ENCODE measurements at regions not wholly inside any gene's neighbourhood (a gene's known extent, or its start where the extent isn't known, plus 50 kb on each side); places are given as distances from the start of the nearest gene placed in this dataset.

GRCh38 chr16:85541619-85541979 is 71.5 kb upstream of the GSE1 start:
- DNase-seq (ENCODE audit: low spot score), result no peak

GRCh38 chr16:85541980-85542900 is 70.9 kb upstream of the GSE1 start:
- no peak for DNase-seq (ENCODE audit: low spot score)

DNA sequence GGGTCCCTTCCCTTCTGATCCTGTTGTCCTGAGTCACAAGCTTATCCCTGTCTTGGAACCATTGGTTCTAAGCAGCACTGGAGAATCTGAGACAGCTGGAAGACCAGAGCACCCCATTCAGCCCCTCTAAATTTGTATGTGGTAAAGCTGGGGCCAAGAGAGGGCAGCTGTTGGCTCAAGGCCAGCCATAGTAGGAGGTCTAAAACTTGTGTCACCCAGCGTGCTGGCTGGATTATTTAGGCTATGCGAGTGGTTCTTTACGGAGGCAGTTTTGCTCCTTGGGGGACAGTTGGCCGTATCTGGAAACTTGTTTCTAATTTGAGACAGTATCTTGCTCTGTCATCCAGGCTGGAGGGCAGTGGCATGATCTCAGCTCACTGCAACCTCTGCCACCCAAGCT is 69.6 kb upstream of the GSE1 start:
- no peak for DNase-seq (ENCODE audit: low spot score)

GRCh38 chr16:85544016-85544415 is 69.1 kb upstream of the GSE1 start:
- no peak for DNase-seq (ENCODE audit: low spot score)

DNA sequence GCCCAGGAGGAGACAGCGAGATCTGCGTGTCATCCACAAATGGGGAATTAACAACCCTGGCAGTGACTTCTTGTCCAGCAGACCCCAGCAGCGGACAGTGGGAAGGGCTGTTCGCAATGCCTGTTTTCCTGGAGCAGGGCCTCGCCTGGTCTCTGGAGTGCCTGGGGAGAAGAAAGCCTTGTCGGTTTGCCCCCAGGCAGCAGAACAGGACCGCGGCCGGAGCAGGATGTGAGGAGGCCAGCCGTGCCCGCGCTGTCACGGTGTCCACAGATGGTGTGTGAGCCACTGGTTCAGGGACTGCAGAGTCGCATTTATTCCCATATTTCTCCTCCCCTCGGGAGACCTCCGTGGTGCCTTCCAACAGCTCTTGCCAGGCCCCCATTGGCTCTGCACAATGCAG is 68.5 kb upstream of the GSE1 start:
- no peak for DNase-seq (ENCODE audit: low spot score)

DNA sequence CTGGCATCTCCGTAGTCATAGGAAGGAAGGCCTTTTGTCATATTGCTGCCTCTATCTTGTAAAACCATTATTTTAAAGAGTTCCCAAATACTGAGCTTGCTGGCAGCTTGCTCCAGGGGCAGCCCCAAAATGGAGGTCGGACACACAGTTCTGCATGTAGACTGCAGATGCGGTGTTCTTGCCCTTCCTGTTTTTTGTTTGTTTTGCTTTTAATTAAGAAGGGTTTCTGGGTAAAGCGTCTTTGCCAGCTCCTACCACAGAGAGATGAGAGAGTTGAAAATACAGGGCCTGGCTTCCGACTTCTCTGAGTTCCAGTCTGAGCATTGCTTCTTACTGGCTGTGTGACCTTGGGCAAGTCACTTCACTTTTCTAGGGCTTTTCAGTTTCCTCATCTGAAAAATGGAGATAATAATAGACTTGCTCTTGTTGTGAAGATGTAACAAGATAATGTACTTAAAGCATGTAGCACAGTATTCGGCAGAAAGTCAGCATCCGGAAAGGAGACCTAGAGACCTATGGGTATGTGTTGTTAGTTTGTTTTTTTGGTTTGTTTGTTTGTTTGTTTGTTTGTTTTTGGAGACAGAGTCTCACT is 67.8 kb upstream of the GSE1 start:
- no peak for DNase-seq (ENCODE audit: low spot score)

DNA sequence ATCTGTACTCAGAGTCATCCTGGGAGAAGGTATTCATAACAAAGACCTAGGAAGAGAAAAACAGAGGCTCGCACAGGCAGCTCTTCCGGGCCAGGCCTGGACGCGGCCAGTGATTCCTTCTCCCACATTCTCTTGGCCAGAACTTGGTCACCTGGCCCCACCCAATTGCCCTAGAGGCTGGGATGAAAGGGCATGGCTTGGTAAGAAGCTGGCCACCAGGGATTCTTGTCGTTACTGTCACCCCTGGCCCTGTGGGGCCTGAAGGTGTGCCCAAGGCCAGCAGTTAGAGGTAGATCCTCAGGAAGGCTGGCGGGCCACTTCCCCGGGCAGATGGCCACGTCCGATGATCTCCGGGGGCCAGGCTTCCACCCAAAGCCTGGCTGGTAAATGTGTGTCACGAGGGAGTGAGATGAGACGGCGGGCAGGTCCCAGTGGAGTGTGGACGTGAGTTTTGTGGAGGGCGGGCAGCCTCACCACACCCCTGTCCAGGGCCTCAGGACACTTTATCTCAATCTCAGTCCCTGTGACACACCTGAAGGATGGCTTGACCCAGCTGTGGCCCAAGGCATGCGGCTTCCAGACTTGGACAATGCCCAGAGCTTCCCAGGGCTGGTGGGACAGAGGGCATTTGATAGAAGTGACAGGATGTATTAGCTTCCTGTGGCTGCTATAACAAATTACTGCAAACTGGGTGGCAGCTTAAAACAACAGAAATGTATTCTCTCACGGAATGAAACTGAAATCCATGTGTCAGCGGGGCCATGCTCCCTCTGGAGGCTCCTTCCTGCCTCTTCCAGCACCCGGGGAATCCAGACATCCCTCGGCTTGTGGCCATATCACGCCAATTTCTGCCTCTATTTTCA is 66.3 kb upstream of the GSE1 start:
- DNase-seq (ENCODE audit: low spot score), result no peak

DNA sequence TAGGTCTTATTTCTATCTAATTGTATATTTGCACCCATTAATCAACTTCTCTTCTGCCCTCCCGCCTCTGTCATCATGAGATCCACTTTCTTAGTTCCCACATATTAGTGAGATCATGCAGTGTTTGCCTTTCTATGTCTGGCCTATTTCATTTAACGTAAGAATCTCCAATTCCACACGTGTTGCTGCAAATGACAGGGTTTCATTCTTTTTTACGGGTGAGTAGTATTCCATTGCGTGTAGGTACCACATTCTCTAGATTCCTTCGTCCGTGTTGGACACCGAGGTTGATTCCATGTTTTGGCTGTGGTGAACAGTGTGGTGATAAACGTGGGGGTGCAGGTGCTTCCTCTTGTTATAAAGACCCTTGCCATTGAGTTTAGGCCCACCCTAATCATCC is 64.7 kb upstream of the GSE1 start:
- no peak for DNase-seq (ENCODE audit: low spot score)

DNA sequence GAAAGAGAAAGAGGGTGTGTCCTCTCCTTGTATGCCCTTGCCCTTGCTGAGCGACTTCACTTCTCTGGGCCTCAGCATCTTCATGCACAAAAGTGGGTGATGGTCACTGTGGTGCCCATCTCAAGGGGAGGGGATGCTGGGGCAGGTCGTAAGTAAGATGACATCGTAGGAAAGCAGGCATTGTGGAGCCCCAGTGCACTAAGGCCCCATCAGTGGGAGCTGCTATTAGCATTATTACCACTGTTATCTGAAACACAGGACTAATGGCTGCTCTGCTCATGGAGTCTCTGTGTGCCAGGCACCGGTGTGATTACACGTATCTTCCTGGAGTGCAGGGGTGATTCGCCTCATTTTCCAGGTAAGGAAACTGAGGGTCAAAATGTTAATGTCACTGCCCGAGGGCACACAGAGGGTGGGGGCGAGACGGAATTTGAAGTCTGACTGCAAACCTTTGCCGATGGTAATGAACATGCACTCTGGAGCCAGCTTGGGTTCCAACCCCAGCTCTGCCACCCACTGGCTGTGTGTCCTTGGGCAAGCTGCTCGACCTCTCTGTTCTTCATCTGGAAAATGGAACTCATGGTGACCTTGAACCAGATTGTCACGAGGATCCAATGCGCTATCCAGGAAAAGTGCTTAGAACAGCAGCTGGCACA is 63.2 kb upstream of the GSE1 start:
- no peak for DNase-seq (ENCODE audit: low spot score)

DNA sequence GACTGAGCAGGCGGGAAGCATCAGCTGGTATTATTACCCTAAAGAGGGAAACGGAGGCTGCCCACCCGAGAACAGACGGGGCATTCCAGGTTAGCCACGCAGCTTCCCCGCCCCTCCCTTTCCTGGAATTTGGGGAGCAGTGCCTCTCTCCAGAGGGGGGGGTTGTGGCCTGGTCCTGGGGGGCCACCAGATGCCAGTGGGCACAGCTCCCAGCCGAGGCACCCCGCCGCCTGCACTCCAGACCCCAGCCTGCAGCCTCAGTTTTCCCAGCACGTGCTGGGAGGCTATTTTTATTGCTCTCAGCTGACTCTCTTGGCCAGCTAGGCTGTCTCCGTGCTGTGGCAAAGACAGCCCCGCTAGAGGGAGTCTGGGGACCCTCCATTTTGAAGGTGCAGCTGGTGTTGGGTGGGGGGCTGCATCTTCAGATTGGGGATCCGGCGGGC is 62.7 kb upstream of the GSE1 start:
- no peak for DNase-seq (ENCODE audit: low spot score)

DNA sequence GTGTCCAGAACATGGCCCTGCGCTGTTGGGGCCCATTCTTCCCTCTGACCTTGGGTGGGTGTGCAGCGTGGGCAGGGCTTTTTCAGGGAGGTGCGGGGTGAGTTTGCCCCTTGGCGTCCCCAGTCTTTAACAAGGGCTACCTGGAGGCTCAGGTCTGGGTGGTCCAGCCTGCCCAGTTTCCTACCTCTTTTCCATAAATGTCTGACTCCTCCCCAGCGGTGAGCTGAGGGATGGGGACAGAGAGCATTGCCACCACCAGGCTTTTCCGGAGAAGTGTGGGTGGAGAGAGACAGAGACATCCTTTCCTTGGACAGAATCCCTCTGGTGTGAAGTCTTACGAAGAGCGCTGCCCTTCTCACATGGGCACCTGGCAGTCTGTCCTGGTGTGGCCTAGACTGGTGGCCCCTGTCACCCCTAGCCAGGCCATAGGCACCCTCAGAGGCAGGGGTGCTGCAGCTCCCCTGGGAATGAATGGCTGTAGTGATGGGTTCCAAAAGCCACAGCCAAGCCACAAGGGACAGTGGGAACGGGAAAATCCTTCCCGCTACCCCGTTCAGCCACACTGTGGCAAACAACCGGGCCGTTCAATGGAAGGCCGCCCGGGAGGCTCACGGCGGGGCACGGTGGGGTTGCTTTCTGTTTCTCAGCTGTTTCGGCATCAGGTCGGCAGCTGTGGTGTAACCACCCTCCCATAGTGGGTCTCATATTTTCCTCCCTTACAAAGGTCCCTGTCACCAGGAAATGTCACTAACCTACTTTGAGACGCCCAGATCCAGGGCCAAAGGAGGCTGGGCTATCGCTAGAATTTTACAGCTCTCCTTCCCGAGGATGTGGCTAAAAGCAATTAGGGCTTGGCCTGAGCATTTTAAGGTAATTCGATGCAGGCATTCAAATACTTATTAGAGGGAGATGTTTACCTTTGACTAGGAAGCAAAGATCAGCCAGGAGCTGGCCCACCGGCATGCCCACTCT is 61.9 kb upstream of the GSE1 start:
- peak; percentile 45 for DNase-seq (ENCODE audit: low spot score)

DNA sequence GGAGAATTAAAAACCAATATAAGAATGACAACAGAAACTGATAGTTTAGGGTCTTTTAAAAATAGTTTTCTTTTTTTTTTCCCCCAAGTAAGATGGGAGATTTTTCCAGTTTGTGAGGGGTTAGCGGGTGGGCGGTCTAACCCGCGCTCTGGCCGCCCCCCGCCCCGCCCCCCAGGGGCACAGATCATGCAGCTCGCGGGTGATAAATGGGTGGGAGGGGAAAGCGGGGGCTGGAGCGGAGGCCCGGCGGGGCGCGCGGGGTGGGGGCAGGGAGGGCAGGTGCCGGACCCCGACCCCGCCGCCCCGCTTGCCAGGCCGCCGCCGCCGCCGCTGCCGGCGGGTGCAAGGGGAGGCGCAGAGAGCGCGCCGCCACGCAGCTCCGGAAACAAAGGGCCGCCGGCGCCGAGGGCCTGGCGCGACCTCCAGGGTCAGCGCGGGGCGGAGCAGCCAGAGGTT is 60.1 kb upstream of the GSE1 start:
- no peak for DNase-seq (ENCODE audit: low spot score)

DNA sequence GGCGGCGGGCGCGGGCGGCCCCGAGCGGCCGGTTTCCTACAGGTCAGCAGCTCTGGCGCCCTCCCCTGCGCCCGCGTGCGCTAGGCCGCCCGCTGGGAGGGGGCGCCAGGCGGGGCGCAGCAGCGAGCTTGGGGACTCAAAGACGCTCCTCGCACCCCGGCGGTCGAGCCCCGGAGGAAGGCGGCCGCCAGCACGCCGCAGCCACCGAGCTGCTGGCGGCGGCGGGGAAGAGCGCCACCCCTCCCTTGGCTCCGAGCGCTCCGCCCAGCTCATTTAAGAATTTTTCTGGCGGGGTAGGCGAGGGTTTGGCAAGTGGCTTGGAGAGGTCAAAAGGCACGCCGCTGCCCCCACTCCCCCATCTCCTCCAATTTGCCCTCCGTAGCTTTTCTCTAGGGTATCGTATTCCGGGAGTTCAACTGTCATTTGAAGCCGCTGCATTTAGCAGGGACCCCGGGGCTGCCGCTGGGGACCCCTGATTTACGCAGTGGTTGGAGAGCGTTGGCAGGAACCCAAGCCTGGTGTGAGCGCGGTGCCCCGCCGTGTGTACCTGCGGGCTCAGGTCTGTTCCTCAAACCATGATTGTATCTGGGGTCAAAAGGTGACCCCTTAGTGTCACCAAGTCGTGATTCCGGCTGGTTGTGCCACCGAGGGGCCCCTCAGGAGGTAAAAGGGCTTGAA is 59.5 kb upstream of the GSE1 start:
- peak; percentile 63 for DNase-seq (ENCODE audit: low spot score)

- DNase-seq (ENCODE audit: low spot score), result peak; percentile 92
These were observed 58.8 kb upstream of the GSE1 start for GRCh38 chr16:85554114-85554888.

DNA sequence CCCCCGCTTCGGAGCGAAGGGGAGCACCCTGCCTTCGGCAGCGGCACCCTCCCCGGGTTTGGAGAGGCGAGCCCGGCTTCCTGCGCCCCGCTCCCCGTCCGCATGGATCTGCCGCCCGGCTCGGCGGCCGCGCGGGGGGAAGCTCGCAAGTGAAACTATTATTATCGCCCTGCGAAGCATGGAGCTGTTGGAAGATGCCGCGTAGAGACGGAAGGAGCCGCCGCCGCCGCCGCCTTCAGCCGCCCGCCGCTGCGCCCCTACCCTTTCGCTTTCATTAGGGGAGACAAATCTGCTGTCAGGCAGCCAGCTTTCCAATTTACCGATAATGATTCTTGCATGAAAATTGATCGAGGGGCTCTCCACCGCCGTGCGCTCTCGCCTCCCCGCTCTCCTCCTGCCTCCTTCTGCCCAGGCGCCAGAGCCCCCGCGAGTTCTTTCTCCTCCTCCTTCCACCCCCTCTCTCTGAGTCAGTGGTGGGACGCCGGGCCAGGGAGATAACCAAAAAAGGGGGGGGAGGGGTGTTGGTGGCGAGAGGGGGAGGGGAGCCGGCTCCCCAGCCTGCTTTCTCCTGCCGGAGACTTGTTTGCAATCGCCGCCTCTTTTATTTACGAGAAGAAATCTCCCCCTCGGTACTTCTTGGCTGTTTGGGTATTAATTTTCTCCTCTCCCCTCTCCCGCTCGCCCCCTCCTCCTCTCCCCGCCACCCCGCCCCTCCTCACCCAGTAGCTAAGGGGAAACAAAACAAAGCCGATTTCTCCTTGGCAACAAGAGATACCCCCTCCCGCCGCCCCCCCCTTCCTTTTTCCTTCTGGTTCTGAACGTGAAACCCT is 58.0 kb upstream of the GSE1 start:
- peak; percentile 74 for DNase-seq (ENCODE audit: low spot score)

- DNase-seq (ENCODE audit: low spot score), result no peak
These were observed 57.2 kb upstream of the GSE1 start for GRCh38 chr16:85555719-85556455.

- DNase-seq (ENCODE audit: low spot score), result peak; percentile 56
These were observed 56.6 kb upstream of the GSE1 start for GRCh38 chr16:85556456-85557082.

Data from H4 (cell line).